ENCODE measurements at regions not wholly inside any gene's neighbourhood (a gene's known extent, or its start where the extent isn't known, plus 50 kb on each side); places are given as distances from the start of the nearest gene placed in this dataset.
"Not testable (repeated sequence)": the region's sequence is repeated elsewhere in the genome, so short reads cannot be mapped to it uniquely, and the experiment has no call there.

DNA sequence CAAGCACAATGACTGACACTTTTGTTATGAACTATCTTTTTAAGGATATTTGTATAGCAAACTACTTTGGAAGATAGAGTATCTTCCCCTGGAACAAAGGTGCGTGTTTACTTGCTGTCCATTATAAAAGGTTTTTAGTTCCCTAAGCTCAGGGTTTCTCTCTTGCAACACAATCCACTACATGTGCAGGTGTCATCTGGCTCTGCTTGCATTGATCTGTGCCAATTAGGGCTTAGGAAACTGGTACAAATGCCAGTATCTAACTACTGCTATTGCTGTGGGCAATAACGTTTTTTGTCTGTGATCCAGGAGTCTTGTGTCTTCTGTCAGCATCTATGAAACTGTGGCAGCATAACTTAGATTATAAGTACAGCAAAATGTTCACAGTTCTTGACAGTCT is 68.3 kb upstream of the ABCD3 start:
- H3K36me3 ChIP-seq (ENCODE audit: control insufficient read depth in 4 of 4, insufficient read depth in 4 of 4, low read length in 3 of 4), result no peaks in the 10 kb centered on the region
- CTCF ChIA-PET, result no interaction called here
- H3K4me1 ChIP-seq (ENCODE audit: control extremely low read depth in 1 of 4, control insufficient read depth in 4 of 4, insufficient read depth in 4 of 4, low read length in 3 of 4), result peaks cover 0 to 2% (median 0%) of the 10 kb centered on the region in 4 experiments
- no peaks in the 10 kb centered on the region for H3K27me3 ChIP-seq (replicated peaks in 2 of 5; ENCODE audit: control insufficient read depth in 4 of 5, insufficient read depth in 5 of 5, low read length in 4 of 5)
- POLR2A ChIA-PET, result no interaction called here
- WGBS (ENCODE audit: insufficient coverage), result no CpG with 5 or more reads among the region's 2 CpGs
- no peak for DNase-seq
- no peak overlapping the region for H3K4me3 ChIP-seq (ENCODE audit: control insufficient read depth in 1 of 7, extremely low read depth in 1 of 7, insufficient read depth in 4 of 7, low read depth in 2 of 7, low read length in 6 of 7)
- no peaks in the 10 kb centered on the region for H3K9me3 ChIP-seq (ENCODE audit: control extremely low read depth in 1 of 5, control insufficient read depth in 4 of 5, insufficient read depth in 2 of 5, low read depth in 1 of 5, low read length in 4 of 5)
- no peak overlapping the region for H3K27ac ChIP-seq (ENCODE audit: insufficient read depth in 1 of 2, low read depth in 1 of 2, low read length in 2 of 2, poor library complexity in 1 of 2, severe bottlenecking in 2 of 2)

DNA sequence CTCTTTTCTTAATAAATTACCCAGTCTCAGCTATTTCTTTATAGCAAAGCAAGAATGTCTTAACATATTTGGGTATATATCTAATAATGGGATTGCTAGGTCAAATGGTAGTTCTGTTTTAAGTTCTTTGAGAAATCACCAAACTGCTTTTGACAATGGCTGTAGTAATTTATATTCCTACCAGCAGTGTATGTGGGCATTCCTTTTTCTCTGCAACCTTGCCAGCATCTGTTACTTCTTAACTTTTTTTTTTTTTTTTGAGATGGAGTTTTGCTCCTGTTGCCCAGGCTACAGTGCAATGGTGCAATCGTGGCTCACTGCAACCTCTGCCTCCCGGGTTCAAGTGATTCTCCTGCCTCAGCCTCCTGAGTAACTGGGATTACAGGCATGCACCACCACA is 69.8 kb upstream of the ABCD3 start:
- H3K27me3 ChIP-seq (replicated peaks in 2 of 5; ENCODE audit: control insufficient read depth in 4 of 5, insufficient read depth in 5 of 5, low read length in 4 of 5); POLR2A ChIA-PET; H3K4me1 ChIP-seq (ENCODE audit: control extremely low read depth in 1 of 4, control insufficient read depth in 4 of 4, insufficient read depth in 4 of 4, low read length in 3 of 4); H3K9me3 ChIP-seq (ENCODE audit: control extremely low read depth in 1 of 5, control insufficient read depth in 4 of 5, insufficient read depth in 2 of 5, low read depth in 1 of 5, low read length in 4 of 5); DNase-seq; H3K4me3 ChIP-seq (ENCODE audit: control insufficient read depth in 1 of 7, extremely low read depth in 1 of 7, insufficient read depth in 4 of 7, low read depth in 2 of 7, low read length in 6 of 7); H3K36me3 ChIP-seq (ENCODE audit: control insufficient read depth in 4 of 4, insufficient read depth in 4 of 4, low read length in 3 of 4); H3K27ac ChIP-seq (ENCODE audit: insufficient read depth in 1 of 2, low read depth in 1 of 2, low read length in 2 of 2, poor library complexity in 1 of 2, severe bottlenecking in 2 of 2): not testable (repeated sequence)
- whole genome bisulfite sequencing (ENCODE audit: insufficient coverage), result no CpG with 5 or more reads among the region's 2 CpGs
- CTCF ChIA-PET, result interaction anchor here (1.2 kb wide), 1 partner anchor 10 kb away, joined by 3 read pairs; no protein-coding TSS in a partner anchor

GRCh38 chr1:94345148-94345721 is 73.0 kb upstream of the ABCD3 start:
- ChIA-PET POLR2A (no interaction called here), CTCF (interaction anchor here (1.0 to 23.4 kb wide), 4 partner anchors 9 to 309 kb away, joined by 3 to 616 read pairs (median 15); no protein-coding TSS in a partner anchor)
- WGBS (ENCODE audit: insufficient coverage), result 89% methylated on average over 1 of the region's 4 CpGs
- H3K4me3 ChIP-seq (ENCODE audit: control insufficient read depth in 1 of 7, extremely low read depth in 1 of 7, insufficient read depth in 4 of 7, low read depth in 2 of 7, low read length in 6 of 7), result no peak overlapping the region
- H3K4me1 ChIP-seq (ENCODE audit: control extremely low read depth in 1 of 4, control insufficient read depth in 4 of 4, insufficient read depth in 4 of 4, low read length in 3 of 4), result peaks cover 0 to 2% (median 1%) of the 10 kb centered on the region in 4 experiments
- no peaks in the 10 kb centered on the region for H3K36me3 ChIP-seq (ENCODE audit: control insufficient read depth in 4 of 4, insufficient read depth in 4 of 4, low read length in 3 of 4)
- peak in 1 of 3 donors; percentile 12 for DNase-seq
- no peaks in the 10 kb centered on the region for H3K9me3 ChIP-seq (ENCODE audit: control extremely low read depth in 1 of 5, control insufficient read depth in 4 of 5, insufficient read depth in 2 of 5, low read depth in 1 of 5, low read length in 4 of 5)
- H3K27ac ChIP-seq (ENCODE audit: insufficient read depth in 1 of 2, low read depth in 1 of 2, low read length in 2 of 2, poor library complexity in 1 of 2, severe bottlenecking in 2 of 2), result no peak overlapping the region
- H3K27me3 ChIP-seq (replicated peaks in 2 of 5; ENCODE audit: control insufficient read depth in 4 of 5, insufficient read depth in 5 of 5, low read length in 4 of 5), result no peaks in the 10 kb centered on the region

DNA sequence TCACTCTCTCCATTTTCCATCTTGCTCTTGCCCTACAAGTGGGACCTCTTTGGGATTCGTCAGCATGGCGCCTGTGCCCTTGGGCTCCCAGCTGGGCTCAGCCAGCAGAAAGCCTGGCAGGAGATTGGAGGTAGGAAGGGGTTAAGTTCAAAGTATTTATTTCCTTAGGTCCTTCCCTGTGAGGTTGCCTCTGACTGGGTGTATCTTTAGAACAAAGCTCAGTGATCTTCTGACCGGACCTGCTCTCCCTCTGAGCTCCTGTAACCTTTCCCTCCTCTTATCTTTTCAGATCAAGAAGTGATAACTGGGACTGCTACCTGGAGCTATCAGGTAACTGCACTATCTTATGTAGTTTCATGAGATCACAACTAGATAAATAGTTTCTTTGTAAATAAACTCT is 75.8 kb upstream of the ABCD3 start:
- peaks cover 5 to 20% (median 13%) of the 10 kb centered on the region in 4 experiments for H3K4me1 ChIP-seq (ENCODE audit: control extremely low read depth in 1 of 4, control insufficient read depth in 4 of 4, insufficient read depth in 4 of 4, low read length in 3 of 4)
- DNase-seq, result no peak
- H3K27me3 ChIP-seq (replicated peaks in 2 of 5; ENCODE audit: control insufficient read depth in 4 of 5, insufficient read depth in 5 of 5, low read length in 4 of 5), result no peaks in the 10 kb centered on the region
- POLR2A ChIA-PET, result no interaction called here
- no peaks in the 10 kb centered on the region for H3K9me3 ChIP-seq (ENCODE audit: control extremely low read depth in 1 of 5, control insufficient read depth in 4 of 5, insufficient read depth in 2 of 5, low read depth in 1 of 5, low read length in 4 of 5)
- no peaks in the 10 kb centered on the region for H3K36me3 ChIP-seq (ENCODE audit: control insufficient read depth in 4 of 4, insufficient read depth in 4 of 4, low read length in 3 of 4)
- H3K4me3 ChIP-seq (ENCODE audit: control insufficient read depth in 1 of 7, extremely low read depth in 1 of 7, insufficient read depth in 4 of 7, low read depth in 2 of 7, low read length in 6 of 7), result no peak overlapping the region
- WGBS (ENCODE audit: insufficient coverage), result 100% methylated on average over 3 of the region's 3 CpGs
- no peak overlapping the region for H3K27ac ChIP-seq (ENCODE audit: insufficient read depth in 1 of 2, low read depth in 1 of 2, low read length in 2 of 2, poor library complexity in 1 of 2, severe bottlenecking in 2 of 2)
- CTCF ChIA-PET, result interaction anchor here (1.0 to 23.4 kb wide), 5 partner anchors 8 to 307 kb away, joined by 3 to 616 read pairs (median 4); partner anchors contain the start of gene ARHGAP29

GRCh38 chr1:94339206-94339927 is 78.8 kb upstream of the ABCD3 start:
- no peaks in the 10 kb centered on the region for H3K36me3 ChIP-seq (ENCODE audit: control insufficient read depth in 4 of 4, insufficient read depth in 4 of 4, low read length in 3 of 4)
- ChIA-PET POLR2A (interaction anchor here (0.5 kb wide), 1 partner anchor 509 kb away, joined by 3 read pairs; no protein-coding TSS in a partner anchor), CTCF (interaction anchor here (0.7 to 23.4 kb wide), 6 partner anchors 32 to 303 kb away, joined by 3 to 616 read pairs (median 4); no protein-coding TSS in a partner anchor)
- peaks cover 5 to 20% (median 12%) of the 10 kb centered on the region in 4 experiments for H3K4me1 ChIP-seq (ENCODE audit: control extremely low read depth in 1 of 4, control insufficient read depth in 4 of 4, insufficient read depth in 4 of 4, low read length in 3 of 4)
- no peaks in the 10 kb centered on the region for H3K27me3 ChIP-seq (replicated peaks in 2 of 5; ENCODE audit: control insufficient read depth in 4 of 5, insufficient read depth in 5 of 5, low read length in 4 of 5)
- WGBS (ENCODE audit: insufficient coverage), result 40% methylated on average over 6 of the region's 8 CpGs
- no peaks in the 10 kb centered on the region for H3K9me3 ChIP-seq (ENCODE audit: control extremely low read depth in 1 of 5, control insufficient read depth in 4 of 5, insufficient read depth in 2 of 5, low read depth in 1 of 5, low read length in 4 of 5)
- H3K27ac ChIP-seq (ENCODE audit: insufficient read depth in 1 of 2, low read depth in 1 of 2, low read length in 2 of 2, poor library complexity in 1 of 2, severe bottlenecking in 2 of 2), result no peak overlapping the region
- DNase-seq, result peak; percentile 25 to 83 (median 77)
- H3K4me3 ChIP-seq (ENCODE audit: control insufficient read depth in 1 of 7, extremely low read depth in 1 of 7, insufficient read depth in 4 of 7, low read depth in 2 of 7, low read length in 6 of 7), result peak overlapping the region in 2 of 7 experiments; percentile 9 to 39

DNA sequence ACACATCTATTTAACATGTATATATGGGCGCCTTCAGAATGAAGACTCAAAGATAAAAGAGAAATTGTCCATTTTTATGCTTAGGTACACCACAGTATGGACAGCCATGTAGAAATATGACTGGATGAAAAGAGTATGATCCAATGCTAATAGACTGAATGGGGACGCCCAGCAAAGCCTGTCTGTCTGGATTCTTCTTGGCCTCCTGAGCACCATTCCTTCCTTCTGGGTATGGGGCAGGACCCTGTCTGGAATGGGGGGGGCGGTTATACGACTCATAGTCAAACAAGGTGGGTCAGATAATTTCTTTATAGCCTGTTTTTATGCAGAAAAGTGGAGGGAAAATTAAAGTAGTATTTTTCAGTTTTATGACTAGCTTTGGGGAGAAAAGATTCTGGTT is 81.2 kb upstream of the ABCD3 start:
- 100% methylated on average over 3 of the region's 4 CpGs for WGBS (ENCODE audit: insufficient coverage)
- Histone ChIP-seq H3K27me3 (replicated peaks in 2 of 5; ENCODE audit: control insufficient read depth in 4 of 5, insufficient read depth in 5 of 5, low read length in 4 of 5) (peaks cover 0 to 3% (median 0%) of the 10 kb centered on the region in 5 experiments), H3K4me3 (ENCODE audit: control insufficient read depth in 1 of 7, extremely low read depth in 1 of 7, insufficient read depth in 4 of 7, low read depth in 2 of 7, low read length in 6 of 7) (no peak overlapping the region), H3K9me3 (ENCODE audit: control extremely low read depth in 1 of 5, control insufficient read depth in 4 of 5, insufficient read depth in 2 of 5, low read depth in 1 of 5, low read length in 4 of 5) (no peaks in the 10 kb centered on the region), H3K27ac (ENCODE audit: insufficient read depth in 1 of 2, low read depth in 1 of 2, low read length in 2 of 2, poor library complexity in 1 of 2, severe bottlenecking in 2 of 2) (no peak overlapping the region), H3K4me1 (ENCODE audit: control extremely low read depth in 1 of 4, control insufficient read depth in 4 of 4, insufficient read depth in 4 of 4, low read length in 3 of 4) (peaks cover 5 to 20% (median 12%) of the 10 kb centered on the region in 4 experiments), H3K36me3 (ENCODE audit: control insufficient read depth in 4 of 4, insufficient read depth in 4 of 4, low read length in 3 of 4) (no peaks in the 10 kb centered on the region)
- POLR2A ChIA-PET, result no interaction called here
- DNase-seq, result no peak
- CTCF ChIA-PET, result interaction anchor here (1.1 to 23.4 kb wide), 10 partner anchors 18 to 301 kb away, joined by 3 to 616 read pairs (median 7); partner anchors contain the start of gene ARHGAP29

DNA sequence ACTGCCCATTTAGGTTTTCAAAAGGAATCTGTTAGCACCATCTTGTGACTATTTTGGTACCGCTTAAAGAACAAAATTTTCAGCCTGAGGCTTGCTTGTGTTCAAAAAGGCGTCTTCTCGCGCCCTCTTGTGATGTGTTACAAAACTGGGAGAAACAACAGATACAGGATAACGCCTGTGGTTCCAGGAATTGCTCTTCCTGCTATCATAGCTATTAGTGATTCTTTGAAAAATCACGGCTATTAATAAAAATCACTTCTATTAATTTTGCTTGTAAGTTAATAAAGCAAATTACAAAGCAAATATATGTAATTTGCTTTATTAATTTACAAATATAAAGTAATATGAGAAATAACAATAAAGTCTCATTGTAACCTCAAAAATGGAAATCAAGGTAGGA is 82.2 kb upstream of the ABCD3 start:
- ChIA-PET CTCF (interaction anchor here (0.7 to 23.4 kb wide), 36 partner anchors 9 to 321 kb away, joined by 3 to 616 read pairs (median 5); partner anchors contain the start of genes ABCA4 and ARHGAP29), POLR2A (no interaction called here)
- peak; percentile 81 to 86 (median 85) for DNase-seq
- Histone ChIP-seq H3K4me3 (ENCODE audit: control insufficient read depth in 1 of 7, extremely low read depth in 1 of 7, insufficient read depth in 4 of 7, low read depth in 2 of 7, low read length in 6 of 7) (no peak overlapping the region), H3K27ac (ENCODE audit: insufficient read depth in 1 of 2, low read depth in 1 of 2, low read length in 2 of 2, poor library complexity in 1 of 2, severe bottlenecking in 2 of 2) (no peak overlapping the region), H3K9me3 (ENCODE audit: control extremely low read depth in 1 of 5, control insufficient read depth in 4 of 5, insufficient read depth in 2 of 5, low read depth in 1 of 5, low read length in 4 of 5) (no peaks in the 10 kb centered on the region), H3K27me3 (replicated peaks in 2 of 5; ENCODE audit: control insufficient read depth in 4 of 5, insufficient read depth in 5 of 5, low read length in 4 of 5) (peaks cover 0 to 3% (median 0%) of the 10 kb centered on the region in 5 experiments), H3K36me3 (ENCODE audit: control insufficient read depth in 4 of 4, insufficient read depth in 4 of 4, low read length in 3 of 4) (no peaks in the 10 kb centered on the region), H3K4me1 (ENCODE audit: control extremely low read depth in 1 of 4, control insufficient read depth in 4 of 4, insufficient read depth in 4 of 4, low read length in 3 of 4) (peaks cover 5 to 20% (median 12%) of the 10 kb centered on the region in 4 experiments)
- 0% methylated on average over 1 of the region's 6 CpGs for WGBS (ENCODE audit: insufficient coverage)
